ENCODE measurements at regions not wholly inside any gene's neighbourhood (a gene's known extent, or its start where the extent isn't known, plus 50 kb on each side); places are given as distances from the start of the nearest gene placed in this dataset.
A peak's percentile ranks its signal among the peaks of the same experiment; 100 is the strongest.

DNA sequence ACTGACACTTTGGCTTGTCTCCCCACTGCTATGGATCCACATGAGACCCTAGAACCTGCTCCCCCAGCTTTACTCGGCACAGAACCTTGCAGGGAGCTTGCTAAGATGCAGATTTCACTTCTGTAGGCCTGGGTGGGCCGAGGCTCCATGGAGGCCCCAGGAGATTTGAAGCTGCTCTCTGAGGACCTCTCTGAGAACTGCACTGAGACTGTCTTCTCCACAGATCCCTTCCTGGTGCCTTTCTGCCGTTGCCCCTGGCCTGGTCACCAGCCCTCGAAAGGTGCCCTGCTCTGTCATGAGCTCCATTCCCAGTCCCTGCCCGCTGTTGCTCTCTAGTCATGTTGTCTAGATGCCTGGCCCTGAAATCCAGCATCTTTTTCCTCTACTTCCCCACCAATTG, 588.4 kb downstream of the AJAP1 start:
- DNase-seq = no peak

DNA sequence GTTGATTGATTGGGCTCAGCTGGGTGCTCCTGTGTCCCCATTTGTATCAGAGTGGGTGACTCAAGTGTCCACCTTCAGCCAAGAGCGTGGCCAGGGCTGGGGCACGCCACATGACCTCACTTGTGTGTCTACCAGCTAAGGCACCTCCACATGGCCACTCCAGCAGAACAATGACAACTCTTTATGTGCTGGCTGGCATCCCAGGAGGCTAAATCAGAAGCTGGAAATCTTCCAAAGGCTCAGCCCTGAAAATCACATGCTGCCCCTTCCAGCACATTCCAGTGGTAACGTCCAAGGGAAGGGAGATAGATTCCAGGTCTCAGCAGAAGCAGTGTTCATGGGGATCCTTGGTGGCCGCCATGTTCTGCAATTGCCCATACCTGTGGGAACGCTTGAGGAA, 585.5 kb downstream of the AJAP1 start:
- no peak for DNase-seq

DNA sequence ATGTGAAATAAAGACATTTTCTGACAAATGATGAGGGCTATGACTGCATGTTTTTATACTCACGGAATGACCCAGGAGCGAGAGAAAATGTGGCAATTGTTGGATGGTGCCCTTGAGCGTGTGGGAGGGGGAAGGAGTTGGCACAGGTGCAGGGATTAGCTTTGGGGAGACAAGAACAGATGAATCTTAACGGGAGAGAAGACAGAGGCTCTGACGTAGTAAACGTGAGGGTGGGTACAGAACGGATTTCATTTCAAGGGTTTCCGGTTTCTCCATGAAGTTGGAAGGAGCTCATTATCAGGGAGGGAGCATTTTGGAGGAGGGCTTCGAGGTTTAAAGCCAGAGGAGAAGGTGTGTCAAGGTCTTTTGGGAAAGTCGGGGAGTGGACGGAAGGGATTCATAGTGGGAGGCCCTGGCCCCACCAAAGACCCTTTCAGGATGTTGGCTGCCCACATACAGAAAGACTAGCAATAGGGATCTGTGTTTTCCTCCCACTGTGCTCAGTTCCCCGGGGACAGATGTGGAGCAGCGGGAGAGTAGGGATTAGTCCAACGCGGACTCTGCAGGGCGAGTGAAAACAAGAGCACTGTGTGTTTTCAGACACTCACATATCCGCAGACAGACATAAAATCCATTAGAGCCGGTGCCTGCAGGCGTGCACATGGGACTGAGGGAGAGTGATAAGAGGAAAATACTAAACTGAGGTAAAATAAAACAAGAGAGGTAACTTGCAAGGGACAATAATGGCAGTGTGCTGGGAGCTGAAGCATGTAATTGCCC, 584.1 kb downstream of the AJAP1 start:
- DNase-seq = no peak

DNA sequence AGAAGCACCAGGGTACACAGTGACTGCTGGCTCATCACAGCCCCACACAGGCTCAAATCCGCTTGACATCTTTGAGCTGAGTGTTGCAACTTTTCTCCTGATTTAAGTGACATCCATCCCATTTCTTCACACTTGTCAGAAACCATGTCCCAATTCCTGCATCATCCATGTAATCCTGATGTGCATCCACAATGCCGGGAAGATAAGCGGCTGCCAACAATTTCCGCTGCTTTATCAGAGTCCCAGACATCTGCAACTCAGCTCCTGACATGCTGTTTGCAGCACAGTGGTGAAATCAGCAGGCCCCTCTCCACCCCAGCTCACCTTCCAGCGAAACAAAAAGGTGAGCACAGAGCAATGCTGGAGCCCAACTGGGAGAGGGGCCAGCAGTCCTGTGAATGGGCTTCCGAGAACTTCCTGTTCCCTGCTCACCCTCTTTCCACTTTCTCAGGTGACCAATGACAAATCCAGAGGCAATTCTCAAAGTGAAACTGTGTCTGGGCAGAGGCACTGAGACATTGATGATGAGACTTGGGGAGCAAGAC, 581.0 kb downstream of the AJAP1 start:
- DNase-seq = no peak

DNA sequence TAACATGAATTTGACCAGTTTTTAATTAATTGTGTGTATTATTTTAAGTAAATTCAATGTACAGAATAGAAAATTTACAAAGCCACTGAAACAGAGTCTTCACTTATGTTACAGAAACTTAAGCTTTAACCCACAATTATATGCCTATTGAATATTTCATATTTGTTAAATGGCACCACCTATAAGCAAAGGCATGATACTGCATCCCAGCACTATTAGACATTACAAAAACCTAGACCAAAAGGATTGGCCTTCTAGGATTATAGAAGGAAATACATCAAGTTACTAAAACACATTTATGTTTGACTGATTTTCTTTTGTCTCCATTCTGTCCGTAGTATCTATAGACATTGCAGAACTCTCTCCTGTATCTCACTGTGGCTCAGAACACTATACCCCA, 578.1 kb downstream of the AJAP1 start:
- DNase-seq = no peak

DNA sequence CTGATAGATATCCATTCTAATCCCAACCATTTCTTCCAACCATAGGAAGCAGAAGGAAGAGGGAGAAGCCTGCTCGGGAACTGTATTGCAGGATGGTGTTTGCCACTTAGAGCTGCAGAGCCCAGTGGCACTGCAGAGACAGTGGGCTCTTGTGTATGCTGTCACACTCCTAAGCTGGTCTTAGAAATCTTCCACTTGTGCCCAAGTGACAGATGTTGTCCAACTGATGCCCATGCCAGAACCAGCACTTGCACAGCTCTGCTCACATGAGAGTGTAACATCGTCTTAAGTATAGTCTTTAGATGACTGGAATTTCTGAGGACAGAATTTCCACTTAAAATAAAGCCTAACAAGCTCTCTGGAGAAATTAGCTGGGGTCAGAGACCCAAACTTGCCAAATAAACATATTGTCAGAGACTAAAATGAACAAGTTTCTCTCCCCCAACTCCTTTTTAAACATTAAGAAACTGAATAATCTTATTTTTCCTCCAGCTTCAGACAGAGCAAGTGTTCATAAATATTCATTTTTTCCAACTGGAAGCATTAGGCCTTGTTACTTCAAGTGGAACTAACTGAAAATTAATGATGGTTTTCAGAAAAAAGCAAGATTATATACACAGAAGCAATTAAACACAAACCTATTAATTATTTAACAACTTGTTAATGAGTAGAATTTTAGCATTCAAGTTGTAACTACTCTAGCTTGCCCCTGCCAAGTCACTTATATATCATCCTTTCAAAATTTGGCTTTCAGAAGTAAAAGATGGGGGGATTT, 577.3 kb downstream of the AJAP1 start:
- DNase-seq = no peak

- no peak for DNase-seq
Measured at GRCh38 chr1:5227114-5227513, 572.7 kb downstream of the AJAP1 start.

DNA sequence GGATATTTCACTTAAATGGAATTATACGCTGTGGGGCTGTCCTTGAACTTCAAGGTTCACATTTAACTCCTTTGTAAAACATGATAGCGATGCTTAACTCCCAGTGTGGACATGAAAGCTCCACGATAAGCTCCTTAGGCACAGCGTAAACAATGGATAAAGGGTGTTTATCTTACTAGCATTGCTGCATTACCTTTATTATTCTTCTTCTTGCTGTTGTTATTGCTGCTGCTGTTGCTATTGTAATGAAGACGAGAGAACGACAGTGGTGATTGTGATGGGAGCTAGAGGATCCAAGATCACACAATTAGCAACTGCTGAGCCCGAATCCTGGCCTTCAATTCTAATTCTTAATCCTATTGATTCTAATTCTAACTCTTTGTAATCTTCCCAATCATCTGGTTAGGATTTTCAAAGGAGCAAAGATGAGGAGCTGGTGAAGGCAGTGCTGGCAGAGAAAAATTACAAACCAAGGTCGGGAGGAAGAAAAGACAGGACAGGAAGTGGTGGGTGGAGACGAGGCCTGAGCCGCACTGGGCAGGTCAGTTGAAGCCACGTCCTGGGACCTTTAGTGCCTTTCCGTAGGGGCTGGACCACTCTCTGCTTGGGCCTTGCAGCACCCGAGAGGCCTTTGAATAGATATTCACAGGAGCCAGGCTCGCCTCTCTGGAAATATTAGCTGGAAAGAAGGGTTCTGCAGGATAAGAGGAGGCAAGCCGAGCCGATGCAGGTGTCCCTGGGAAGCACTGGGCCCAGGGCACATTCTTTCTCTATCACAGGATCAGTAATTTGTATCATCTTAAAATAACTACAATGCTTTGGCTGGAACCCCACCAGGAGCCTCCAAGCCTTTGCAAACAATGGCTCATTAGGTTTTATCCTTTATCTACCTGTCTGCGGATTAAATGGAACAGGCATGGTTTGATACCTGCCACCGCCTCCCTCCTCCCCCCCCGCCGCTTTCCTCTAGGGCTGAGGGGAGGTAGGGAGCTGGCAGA, 571.6 kb downstream of the AJAP1 start:
- no peak for DNase-seq

- DNase-seq = no peak
Measured at GRCh38 chr1:5223206-5223605, 568.8 kb downstream of the AJAP1 start.

DNA sequence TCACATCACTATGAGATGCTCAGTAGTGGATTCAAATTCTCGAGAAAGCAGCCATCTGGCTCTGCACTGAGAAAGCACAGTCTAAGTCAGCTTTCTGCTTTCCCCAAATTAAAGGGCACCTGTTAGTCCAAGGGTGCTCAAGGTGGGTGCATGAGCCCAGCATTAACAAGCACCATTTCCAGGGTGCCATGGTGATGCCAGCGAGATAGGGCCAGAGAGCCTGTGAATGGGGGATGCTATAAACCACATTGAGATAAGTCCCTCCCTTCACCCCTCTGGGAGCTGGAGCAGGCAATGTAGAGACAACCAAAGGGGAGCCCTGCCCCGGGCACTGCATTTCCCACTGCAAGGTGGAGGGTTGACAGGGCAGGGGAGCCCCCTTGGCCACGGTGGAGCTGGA, 568.2 kb downstream of the AJAP1 start:
- no peak for DNase-seq

DNA sequence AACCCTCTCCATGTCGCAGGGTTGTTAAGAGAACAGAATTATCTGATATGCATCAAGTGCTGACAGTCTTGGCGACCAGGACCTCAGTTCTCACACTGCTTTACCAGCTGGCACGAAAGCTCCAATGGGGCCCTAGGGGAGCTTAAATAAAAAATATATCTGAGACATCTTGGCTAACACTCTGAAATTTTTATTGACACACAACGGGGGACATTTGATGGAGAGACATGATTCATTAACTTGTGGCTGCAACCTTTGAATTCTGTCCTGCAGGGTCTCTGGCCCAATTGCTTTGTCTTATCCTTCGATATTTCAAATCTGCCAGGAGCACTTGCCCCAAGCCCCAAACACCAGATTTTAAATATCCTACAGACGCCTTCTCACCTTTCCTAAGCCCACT, 567.0 kb downstream of the AJAP1 start:
- no peak for DNase-seq

GRCh38 chr1:5220821-5221220, 566.4 kb downstream of the AJAP1 start:
- no peak for DNase-seq

DNA sequence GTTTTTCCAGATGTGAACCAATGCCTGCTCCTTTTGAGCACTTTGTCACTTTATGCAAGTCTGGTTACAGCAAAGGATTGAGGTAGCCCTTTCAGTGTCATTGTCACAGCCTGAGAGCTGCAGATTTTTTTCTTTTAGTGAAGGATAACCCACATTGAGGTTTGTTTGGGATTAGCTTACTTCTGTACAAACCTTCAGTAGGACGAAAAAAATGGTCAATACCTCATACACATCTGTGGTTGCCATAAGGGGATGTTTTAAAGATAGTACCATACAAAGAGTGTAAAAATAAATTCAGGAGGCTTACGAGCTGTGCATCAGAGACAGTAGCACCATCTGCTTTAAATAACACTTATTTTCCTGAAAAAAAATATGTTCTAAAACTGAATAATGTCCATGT, 566.0 kb downstream of the AJAP1 start:
- no peak for DNase-seq

DNA sequence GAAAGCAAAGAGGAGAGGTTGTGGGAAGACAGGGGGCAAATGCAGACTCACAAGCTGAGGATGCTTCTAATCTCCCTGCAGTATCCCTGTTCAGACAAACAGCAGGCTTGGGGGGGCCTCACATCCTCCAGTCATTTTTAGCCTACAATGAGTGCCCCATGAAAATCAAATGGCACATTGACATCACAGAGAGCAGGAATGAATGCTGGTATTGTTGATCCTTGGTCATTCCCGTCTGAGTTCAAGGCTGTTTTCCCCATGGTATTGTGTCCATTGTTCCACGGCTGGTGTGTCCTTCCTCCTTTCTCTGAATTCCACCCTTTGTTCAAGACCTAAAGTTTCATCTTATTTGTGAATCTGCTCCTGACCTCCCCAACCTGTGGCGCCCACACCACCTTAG, 545.6 kb downstream of the AJAP1 start:
- no peak for DNase-seq

GRCh38 chr1:5198328-5198727, 543.9 kb downstream of the AJAP1 start:
- DNase-seq = no peak

DNA sequence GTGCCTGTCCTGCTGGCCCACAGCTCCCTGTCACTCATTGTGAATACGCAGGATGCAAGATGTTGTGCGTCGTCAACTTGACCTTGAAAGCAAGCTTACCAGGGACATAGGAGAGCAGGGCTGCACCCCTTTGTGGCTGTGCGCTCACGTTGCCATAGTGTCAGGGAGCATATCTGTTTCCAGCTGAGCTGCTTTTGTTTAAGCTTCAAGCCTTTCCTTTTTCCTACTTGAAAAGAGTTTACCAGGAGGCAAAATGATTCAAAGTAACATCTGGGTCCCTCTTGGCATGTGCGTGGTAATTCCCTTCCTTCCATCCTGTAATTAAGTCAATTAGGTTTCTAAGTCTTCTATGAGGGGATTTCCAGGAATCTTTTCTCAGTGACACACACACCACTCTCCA, 537.1 kb downstream of the AJAP1 start:
- DNase-seq = no peak

- DNase-seq = no peak
Measured at GRCh38 chr1:5189384-5189783, 535.0 kb downstream of the AJAP1 start.

DNA sequence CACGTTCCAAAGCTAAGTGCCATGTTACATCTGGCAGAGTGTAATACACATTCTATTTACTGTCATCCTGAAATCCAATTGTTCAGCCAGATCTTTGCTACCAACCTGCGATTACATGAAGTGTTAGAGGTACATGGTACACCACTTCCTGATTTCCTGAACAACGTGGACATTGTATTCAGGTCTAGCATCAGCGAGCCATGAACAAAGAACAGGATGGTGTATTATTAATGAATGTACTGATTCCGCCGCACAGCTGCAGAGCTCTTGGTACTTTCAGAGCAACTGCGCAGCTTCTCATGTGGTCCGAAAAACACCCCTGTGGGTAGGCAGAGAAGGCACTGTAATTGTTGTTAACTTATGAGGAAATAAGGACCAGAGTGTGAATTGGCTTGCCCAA, 511.4 kb downstream of the AJAP1 start:
- no peak for DNase-seq

GRCh38 chr1:5164158-5164557, 509.7 kb downstream of the AJAP1 start:
- DNase-seq = peak; percentile 32

DNA sequence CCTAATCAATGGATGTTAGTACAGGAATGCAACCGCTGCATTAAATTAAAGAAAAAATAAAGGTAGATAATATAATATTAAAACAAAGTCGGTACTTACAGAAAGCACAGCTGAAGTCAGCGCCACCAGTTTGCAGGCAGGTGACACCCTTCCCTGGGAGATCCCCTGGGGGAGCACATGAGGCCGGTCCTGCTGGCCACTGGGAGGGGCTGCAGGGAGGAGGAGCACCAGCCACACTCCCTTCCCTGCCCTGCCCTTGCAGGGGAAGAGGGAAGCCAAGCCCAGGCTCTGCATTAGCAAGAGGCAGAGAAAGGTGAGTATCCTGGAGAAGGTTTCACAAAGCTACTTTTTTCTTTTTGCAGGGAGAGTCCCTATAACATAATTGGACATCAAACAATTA, 507.0 kb downstream of the AJAP1 start:
- DNase-seq = no peak

GRCh38 chr1:5157175-5157574, 502.8 kb downstream of the AJAP1 start:
- no peak for DNase-seq

GRCh38 chr1:5156416-5157120, 502.2 kb downstream of the AJAP1 start:
- no peak for DNase-seq

Data from stimulated activated CD8-positive, alpha-beta memory T cell treated with anti-CD3 and anti-CD28 coated beads, Interleukin-4, amount 100 ng/mL, for 48 hours (primary cell).